Naive thymus-derived CD4-positive, alpha-beta T cell (primary cell): ENCODE measurements at regions not wholly inside any gene's neighbourhood (a gene's known extent, or its start where the extent isn't known, plus 50 kb on each side); places are given as distances from the start of the nearest gene placed in this dataset.
"Not testable (repeated sequence)": the region's sequence is repeated elsewhere in the genome, so short reads cannot be mapped to it uniquely, and the experiment has no call there.

Source experiments
- ATAC-seq: fragments of 150-1000 bp; cut with Tn5 transposase; 2 replicates; pipeline ENCODE4 v1.10.0; 2021; ENCODE audit warnings: mild to moderate bottlenecking, moderate library complexity
- CTCF ChIA-PET: fragments of 350-600 bp; sonication (Branson Sonifier 250); formaldehyde crosslinking; loops from one replicate; lab custom pipeline; 2021; ENCODE audit warnings: antibody characterized with exemption; lab: Charles Lee
- POLR2A ChIA-PET: fragments of 350-600 bp; sonication (Branson Sonifier 250); formaldehyde crosslinking; loops from one replicate; lab custom pipeline; 2021; ENCODE audit warnings: antibody characterized with exemption, inconsistent platforms; lab: Charles Lee
- DNase-seq, 9 donors: peaks; one replicate each; pipeline versions ENCODE4 v3.0.0 to v3.0.0-alpha.2; 2020 to 2022; ENCODE audit warnings: mixed read lengths in 1 of 9
- H3K27ac ChIP-seq: one replicate; pipeline ENCODE4 v1.7.0; 2013; ENCODE audit warnings: mild to moderate bottlenecking, low read depth, low read length, moderate library complexity
- H3K27me3 ChIP-seq, 2 donors: one replicate each; pipeline ENCODE4 v1.7.0; 2013; ENCODE audit warnings: low read length in 2 of 2, mild to moderate bottlenecking in 2 of 2, moderate library complexity in 2 of 2; ENCODE audit not compliant: control insufficient read depth in 2 of 2, insufficient read depth in 2 of 2
- H3K36me3 ChIP-seq, 3 experiments: 1 replicate in 2 of 3; 2 replicates in 1 of 3; pipeline ENCODE4 v1.7.0; 2013; ENCODE audit warnings: low read length in 3 of 3, mild to moderate bottlenecking in 3 of 3, moderate library complexity in 1 of 3; ENCODE audit not compliant: insufficient read depth in 3 of 3, control insufficient read depth in 2 of 3
- H3K4me1 ChIP-seq, 2 donors: one replicate each; pipeline ENCODE4 v1.7.0; 2013; ENCODE audit warnings: low read length in 2 of 2, mild to moderate bottlenecking in 2 of 2, moderate library complexity in 1 of 2; ENCODE audit not compliant: control insufficient read depth in 2 of 2, insufficient read depth in 2 of 2
- H3K4me3 ChIP-seq: 2 replicates; pipeline ENCODE4 v1.7.0; 2013; ENCODE audit warnings: mild to moderate bottlenecking, low read length
- H3K9me3 ChIP-seq, 3 experiments: 1 replicate in 2 of 3; 2 replicates in 1 of 3; pipeline ENCODE4 v1.7.0; 2013; ENCODE audit warnings: low read length in 3 of 3; ENCODE audit not compliant: control insufficient read depth in 2 of 3
- H3K27ac Mint-ChIP-seq, 9 donors: one replicate each; pipeline ENCODE4 v1.8.0; 2020 to 2022; ENCODE audit warnings: mixed read lengths in 9 of 9, mild to moderate bottlenecking in 8 of 9, moderate library complexity in 5 of 9, inconsistent platforms in 2 of 9
- H3K27me3 Mint-ChIP-seq, 5 donors: one replicate each; pipeline ENCODE4 v1.8.0; 2021 to 2022; ENCODE audit warnings: mixed read lengths in 5 of 5, mild to moderate bottlenecking in 1 of 5
- H3K36me3 Mint-ChIP-seq, 5 donors: one replicate each; pipeline ENCODE4 v1.8.0; 2020 to 2022; ENCODE audit warnings: mixed read lengths in 5 of 5, mild to moderate bottlenecking in 3 of 5, inconsistent platforms in 1 of 5
- H3K4me1 Mint-ChIP-seq, 7 donors: one replicate each; pipeline ENCODE4 v1.8.0; 2020 to 2022; ENCODE audit warnings: mixed read lengths in 7 of 7, mild to moderate bottlenecking in 3 of 7, inconsistent platforms in 1 of 7
- H3K4me3 Mint-ChIP-seq, 10 donors: one replicate each; pipeline ENCODE4 v1.8.0; 2020 to 2022; ENCODE audit warnings: mild to moderate bottlenecking in 10 of 10, mixed read lengths in 10 of 10, moderate library complexity in 6 of 10, inconsistent platforms in 2 of 10
- H3K9me3 Mint-ChIP-seq, 11 donors: one replicate each; pipeline ENCODE4 v1.8.0; 2020 to 2022; ENCODE audit warnings: mixed read lengths in 11 of 11, mild to moderate bottlenecking in 4 of 11, inconsistent platforms in 1 of 11, moderate library complexity in 1 of 11
- intact Hi-C, 2 donors: fragments of 100-400 bp; cut with micrococcal nuclease; formaldehyde crosslinking; loops; one replicate each; pipeline ENCODE4 v1.15.1; 2023

DNA sequence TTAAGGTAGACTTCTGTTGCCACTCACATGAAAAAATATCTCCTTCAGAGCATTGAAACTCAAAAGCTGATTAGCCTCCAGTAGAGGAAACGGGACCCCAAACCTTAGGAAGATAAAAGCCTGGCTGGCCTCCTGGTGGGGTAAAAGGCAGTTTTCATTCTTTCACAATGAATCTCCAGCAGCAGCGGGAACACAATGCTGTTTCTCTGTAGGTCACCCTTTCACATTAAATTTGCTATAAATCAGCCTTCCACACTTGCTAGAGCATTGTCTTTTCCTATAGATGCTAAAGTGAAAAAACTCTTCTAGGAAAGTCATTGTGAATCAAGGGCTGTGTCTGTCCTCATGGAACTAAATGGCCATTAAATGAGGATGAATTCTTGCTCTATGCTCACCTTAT is 207.3 kb upstream of the MAGEB2 start:
- intact Hi-C loops: no loop called here
- H3K27me3 ChIP-seq: no peaks in the 10 kb centered on the region
- Mint-ChIP-seq H3K9me3 (peaks cover 0 to 17% (median 4%) of the 10 kb centered on the region in 11 donors), H3K4me1 (no peaks in the 10 kb centered on the region), H3K27ac (no peak overlapping the region), H3K36me3 (no peaks in the 10 kb centered on the region), H3K27me3 (no peaks in the 10 kb centered on the region), H3K4me3 (no peak overlapping the region)
- no peak for ATAC-seq
- H3K4me3 ChIP-seq: no peak overlapping the region
- ChIA-PET CTCF (no interaction called here), POLR2A (no interaction called here)
- H3K9me3 ChIP-seq: no peaks in the 10 kb centered on the region
- H3K36me3 ChIP-seq: no peaks in the 10 kb centered on the region
- no peaks in the 10 kb centered on the region for H3K4me1 ChIP-seq
- H3K27ac ChIP-seq: no peak overlapping the region
- no peak for DNase-seq

GRCh38 chrX:30010471-30010870 is 204.9 kb upstream of the MAGEB2 start:
- CTCF ChIA-PET: no interaction called here
- Histone ChIP-seq H3K9me3 (no peaks in the 10 kb centered on the region), H3K27me3 (no peaks in the 10 kb centered on the region), H3K4me3 (no peak overlapping the region), H3K27ac (no peak overlapping the region), H3K36me3 (no peaks in the 10 kb centered on the region), H3K4me1 (no peaks in the 10 kb centered on the region)
- Mint-ChIP-seq H3K36me3 (no peaks in the 10 kb centered on the region), H3K4me3 (no peak overlapping the region), H3K4me1 (no peaks in the 10 kb centered on the region), H3K27ac (no peak overlapping the region), H3K27me3 (no peaks in the 10 kb centered on the region), H3K9me3 (peaks cover 0 to 21% (median 3%) of the 10 kb centered on the region in 11 donors)
- POLR2A ChIA-PET: no interaction called here
- DNase-seq (no peak), ATAC-seq (no peak)
- intact Hi-C loops: no loop called here

- Mint-ChIP-seq H3K27me3 (no peaks in the 10 kb centered on the region), H3K27ac (no peak overlapping the region), H3K4me3 (no peak overlapping the region), H3K4me1 (no peaks in the 10 kb centered on the region), H3K36me3 (no peaks in the 10 kb centered on the region), H3K9me3 (peaks cover 0 to 14% (median 3%) of the 10 kb centered on the region in 11 donors)
- ChIA-PET POLR2A (no interaction called here), CTCF (no interaction called here)
- Histone ChIP-seq H3K27me3 (no peaks in the 10 kb centered on the region), H3K36me3 (no peaks in the 10 kb centered on the region), H3K4me3 (no peak overlapping the region), H3K4me1 (no peaks in the 10 kb centered on the region), H3K9me3 (no peaks in the 10 kb centered on the region), H3K27ac (no peak overlapping the region)
- DNase-seq: no peak
- intact Hi-C loops: no loop called here
- ATAC-seq: no peak
Measured at GRCh38 chrX:30015440-30015839, 199.9 kb upstream of the MAGEB2 start.

- no peak overlapping the region for H3K27ac ChIP-seq
- intact Hi-C loops: no loop called here
- ChIA-PET CTCF (no interaction called here), POLR2A (no interaction called here)
- H3K9me3 Mint-ChIP-seq: peaks cover 0 to 6% (median 1%) of the 10 kb centered on the region in 11 donors
- no peaks in the 10 kb centered on the region for H3K4me1 Mint-ChIP-seq
- no peak overlapping the region for H3K4me3 Mint-ChIP-seq
- H3K27me3 Mint-ChIP-seq: no peaks in the 10 kb centered on the region
- no peak overlapping the region for H3K27ac Mint-ChIP-seq
- H3K4me3 ChIP-seq: no peak overlapping the region
- H3K27me3 ChIP-seq: no peaks in the 10 kb centered on the region
- no peaks in the 10 kb centered on the region for H3K4me1 ChIP-seq
- ATAC-seq (no peak), DNase-seq (no peak)
- no peaks in the 10 kb centered on the region for H3K36me3 Mint-ChIP-seq
- no peaks in the 10 kb centered on the region for H3K36me3 ChIP-seq
- no peaks in the 10 kb centered on the region for H3K9me3 ChIP-seq
Measured at GRCh38 chrX:30027636-30028035, 187.7 kb upstream of the MAGEB2 start.

DNA sequence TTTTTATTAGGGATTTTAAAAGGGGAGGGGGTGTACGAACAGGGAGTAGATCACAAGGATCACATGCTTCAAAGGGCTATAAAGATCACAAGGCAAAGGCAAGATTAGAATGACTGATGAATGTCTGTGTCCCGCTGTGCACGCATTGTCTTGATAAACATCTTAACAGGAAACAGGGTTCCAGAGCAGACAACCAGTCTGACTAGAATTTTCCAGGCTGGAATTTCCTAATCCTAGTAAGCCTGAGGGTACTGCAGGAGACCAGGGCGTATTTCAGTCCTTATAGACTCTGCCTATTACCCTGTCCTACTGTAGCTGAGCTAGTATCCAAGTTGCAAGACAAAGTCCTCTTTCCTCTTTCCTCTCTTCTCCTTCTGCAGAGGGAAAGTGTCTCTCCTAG is 179.0 kb upstream of the MAGEB2 start:
- H3K36me3 Mint-ChIP-seq, H3K27me3 ChIP-seq, H3K4me3 Mint-ChIP-seq, H3K27ac ChIP-seq, H3K9me3 ChIP-seq, H3K27me3 Mint-ChIP-seq, H3K4me1 Mint-ChIP-seq, H3K27ac Mint-ChIP-seq, H3K36me3 ChIP-seq, H3K4me3 ChIP-seq, DNase-seq, intact Hi-C loops, CTCF ChIA-PET, POLR2A ChIA-PET, ATAC-seq, H3K4me1 ChIP-seq: not testable (repeated sequence)
- H3K9me3 Mint-ChIP-seq: peaks cover 0 to 12% (median 1%) of the 10 kb centered on the region in 11 donors

DNA sequence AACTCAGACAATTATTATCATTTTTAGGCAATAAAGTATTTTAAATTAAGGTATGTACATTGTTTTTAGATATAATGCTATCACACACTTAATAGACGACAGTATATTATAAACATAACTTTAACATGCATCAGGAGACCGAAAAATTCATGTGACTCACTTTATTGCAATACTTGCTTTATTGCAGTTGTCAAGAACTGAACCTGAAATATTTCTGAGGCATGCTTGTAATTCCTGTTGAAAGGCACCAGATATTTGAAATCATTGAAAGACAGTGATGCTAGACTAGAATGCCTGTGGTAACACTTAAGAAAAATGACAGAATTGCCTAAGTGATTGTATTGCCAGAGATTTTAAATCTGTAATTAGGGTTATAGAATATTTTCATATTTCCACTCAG is 175.6 kb upstream of the MAGEB2 start:
- no peaks in the 10 kb centered on the region for H3K4me1 Mint-ChIP-seq
- CTCF ChIA-PET: no interaction called here
- H3K4me3 Mint-ChIP-seq: no peak overlapping the region
- no peaks in the 10 kb centered on the region for H3K27me3 Mint-ChIP-seq
- no peaks in the 10 kb centered on the region for H3K27me3 ChIP-seq
- no peak overlapping the region for H3K4me3 ChIP-seq
- no peak overlapping the region for H3K27ac ChIP-seq
- no peaks in the 10 kb centered on the region for H3K9me3 ChIP-seq
- DNase-seq (no peak), ATAC-seq (no peak)
- no peaks in the 10 kb centered on the region for H3K36me3 Mint-ChIP-seq
- no peak overlapping the region for H3K27ac Mint-ChIP-seq
- H3K4me1 ChIP-seq: no peaks in the 10 kb centered on the region
- no peaks in the 10 kb centered on the region for H3K36me3 ChIP-seq
- H3K9me3 Mint-ChIP-seq: peaks cover 0 to 9% (median 2%) of the 10 kb centered on the region in 11 donors
- POLR2A ChIA-PET: no interaction called here
- intact Hi-C loops: no loop called here

- ChIA-PET POLR2A (no interaction called here), CTCF (no interaction called here)
- no peaks in the 10 kb centered on the region for H3K36me3 ChIP-seq
- Mint-ChIP-seq H3K27me3 (no peaks in the 10 kb centered on the region), H3K4me3 (no peak overlapping the region), H3K9me3 (peaks cover 0 to 3% (median 0%) of the 10 kb centered on the region in 11 donors), H3K4me1 (no peaks in the 10 kb centered on the region), H3K36me3 (no peaks in the 10 kb centered on the region), H3K27ac (no peak overlapping the region)
- no peaks in the 10 kb centered on the region for H3K4me1 ChIP-seq
- intact Hi-C loops: no loop called here
- no peaks in the 10 kb centered on the region for H3K9me3 ChIP-seq
- DNase-seq (no peak), ATAC-seq (no peak)
- H3K4me3 ChIP-seq: no peak overlapping the region
- no peak overlapping the region for H3K27ac ChIP-seq
- H3K27me3 ChIP-seq: no peaks in the 10 kb centered on the region
Measured at GRCh38 chrX:30060718-30061117, 154.6 kb upstream of the MAGEB2 start.
